WERI-Rb-1 (cell line): ENCODE measurements at regions not wholly inside any gene's neighbourhood (a gene's known extent, or its start where the extent isn't known, plus 50 kb on each side); places are given as distances from the start of the nearest gene placed in this dataset.

Source experiments
- DNase-seq: peaks from one replicate; pipeline ENCODE4 v3.0.0-alpha.2; 2020
- H3K27ac ChIP-seq: fragments of 250-450 bp; sonication (Bioruptor Pico); 2 replicates; pipeline ENCODE4 v1.5.1; 2020; ENCODE audit warnings: mild to moderate bottlenecking, moderate library complexity
- H3K27me3 ChIP-seq: fragments of 250-450 bp; sonication (Bioruptor Pico); 2 replicates; pipeline ENCODE4 v1.5.1; 2021; ENCODE audit warnings: mild to moderate bottlenecking, low read depth, moderate library complexity; ENCODE audit not compliant: insufficient read depth, severe bottlenecking
- H3K36me3 ChIP-seq: fragments of 250-450 bp; sonication (Bioruptor Pico); 2 replicates; pipeline ENCODE4 v1.5.1; 2020; ENCODE audit warnings: mild to moderate bottlenecking, moderate library complexity
- H3K4me3 ChIP-seq: 2 replicates; pipeline ENCODE4 v1.5.1; 2011; ENCODE audit warnings: low read depth, mild to moderate bottlenecking, control low read depth, low read length
- H3K9me3 ChIP-seq: fragments of 250-450 bp; sonication (Bioruptor Pico); 2 replicates; pipeline ENCODE4 v1.5.1; 2021; ENCODE audit warnings: mild to moderate bottlenecking, moderate library complexity; ENCODE audit not compliant: severe bottlenecking
- CTCF ChIP-seq: IDR thresholded peaks from 2 replicates; pipeline ENCODE4 v1.5.1; 2011; ENCODE audit warnings: low read depth, mild to moderate bottlenecking, control low read depth, inconsistent platforms, low read length

GRCh38 chr10:3008518-3009195, 58.7 kb upstream of the PFKP start:
- no peak for DNase-seq

GRCh38 chr10:3006607-3007006, 60.7 kb upstream of the PFKP start:
- TF ChIP-seq CTCF: no peak

More at GRCh38 chr10:3008518-3009195, 58.7 kb upstream of the PFKP start:
- no peak overlapping the region for H3K4me3 ChIP-seq
- no peaks in the 10 kb centered on the region for H3K36me3 ChIP-seq
- H3K9me3 ChIP-seq: no peaks in the 10 kb centered on the region
- TF ChIP-seq CTCF: no peak
- H3K27ac ChIP-seq: no peak overlapping the region
- no peaks in the 10 kb centered on the region for H3K27me3 ChIP-seq

GRCh38 chr10:3006093-3006492, 61.3 kb upstream of the PFKP start:
- DNase-seq: no peak
- TF ChIP-seq CTCF: no peak
- no peak overlapping the region for H3K4me3 ChIP-seq
- H3K27ac ChIP-seq: no peak overlapping the region
- no peaks in the 10 kb centered on the region for H3K9me3 ChIP-seq
- H3K36me3 ChIP-seq: no peaks in the 10 kb centered on the region
- no peaks in the 10 kb centered on the region for H3K27me3 ChIP-seq

More at GRCh38 chr10:3006607-3007006, 60.7 kb upstream of the PFKP start:
- Histone ChIP-seq H3K9me3 (no peaks in the 10 kb centered on the region), H3K4me3 (no peak overlapping the region), H3K27ac (no peak overlapping the region), H3K36me3 (no peaks in the 10 kb centered on the region), H3K27me3 (no peaks in the 10 kb centered on the region)
- DNase-seq: no peak

GRCh38 chr10:3002304-3002703, 65.0 kb upstream of the PFKP start:
- H3K27ac ChIP-seq: no peak overlapping the region
- no peaks in the 10 kb centered on the region for H3K9me3 ChIP-seq
- H3K27me3 ChIP-seq: no peaks in the 10 kb centered on the region
- H3K36me3 ChIP-seq: no peaks in the 10 kb centered on the region
- H3K4me3 ChIP-seq: no peak overlapping the region
- TF ChIP-seq CTCF: no peak
- DNase-seq: no peak

GRCh38 chr10:3000048-3000447, 67.3 kb upstream of the PFKP start:
- H3K9me3 ChIP-seq: no peaks in the 10 kb centered on the region
- no peak overlapping the region for H3K4me3 ChIP-seq
- no peak for TF ChIP-seq CTCF
- H3K36me3 ChIP-seq: no peaks in the 10 kb centered on the region
- DNase-seq: no peak
- H3K27ac ChIP-seq: no peak overlapping the region
- no peaks in the 10 kb centered on the region for H3K27me3 ChIP-seq
